ENCODE measurements at regions not wholly inside any gene's neighbourhood (a gene's known extent, or its start where the extent isn't known, plus 50 kb on each side); places are given as distances from the start of the nearest gene placed in this dataset.

- DNase-seq (ENCODE audit: extremely low spot score): no peak
- POLR2A ChIA-PET: interaction anchor here (1.3 kb wide), 1 partner anchor 38 kb away, joined by 4 read pairs; a partner anchor contains a TSS
- TF ChIP-seq CTBP1 (IDR thresholded peaks at IDR 0.05; ENCODE audit: borderline replicate concordance): no peak
- no peak for TF ChIP-seq LEF1 (IDR thresholded peaks at IDR 0.05; ENCODE audit: borderline replicate concordance)
- TF ChIP-seq NFRKB (IDR thresholded peaks at IDR 0.05): no peak
- TF ChIP-seq HDGF (IDR thresholded peaks at IDR 0.05; ENCODE audit: borderline replicate concordance): no peak
- TF ChIP-seq TARDBP (IDR thresholded peaks at IDR 0.05): no peak
- TF ChIP-seq FOXA1 (IDR thresholded peaks at IDR 0.05): no peak
- TF ChIP-seq ARNT (IDR thresholded peaks at IDR 0.05): no peak
- TF ChIP-seq PKNOX1 (IDR thresholded peaks at IDR 0.05): no peak
- no peak for TF ChIP-seq ZNF384 (IDR thresholded peaks at IDR 0.05)
- TF ChIP-seq FOXM1 (IDR thresholded peaks at IDR 0.05; ENCODE audit: borderline replicate concordance): no peak
- no peak for TF ChIP-seq L3MBTL2 (conservative IDR thresholded peaks at IDR 0.05)
- TF ChIP-seq BHLHE40 (IDR thresholded peaks at IDR 0.05; ENCODE audit: borderline replicate concordance): no peak
- no peak for TF ChIP-seq FOXK2 (IDR thresholded peaks at IDR 0.05)
- no peak for TF ChIP-seq SUZ12 (IDR thresholded peaks at IDR 0.05)
- TF ChIP-seq ELF4 (IDR thresholded peaks at IDR 0.05): no peak
- CTCF ChIA-PET: interaction anchor here (2.1 kb wide), 1 partner anchor 38 kb away, joined by 5 read pairs; a partner anchor contains a TSS
Observed at GRCh38 chr18:46211816-46212215, 107.6 kb downstream of the HAUS1 start.

- no peak for DNase-seq (ENCODE audit: extremely low spot score)
- TF ChIP-seq FOXA1 (IDR thresholded peaks at IDR 0.05) (no peak), LEF1 (IDR thresholded peaks at IDR 0.05; ENCODE audit: borderline replicate concordance) (no peak), FOXM1 (IDR thresholded peaks at IDR 0.05; ENCODE audit: borderline replicate concordance) (no peak), ZNF384 (IDR thresholded peaks at IDR 0.05) (no peak), NFRKB (IDR thresholded peaks at IDR 0.05) (no peak), BHLHE40 (IDR thresholded peaks at IDR 0.05; ENCODE audit: borderline replicate concordance) (no peak), FOXK2 (IDR thresholded peaks at IDR 0.05) (no peak), L3MBTL2 (conservative IDR thresholded peaks at IDR 0.05) (no peak), HDGF (IDR thresholded peaks at IDR 0.05; ENCODE audit: borderline replicate concordance) (no peak)
- ChIA-PET POLR2A (interaction anchor here (1.3 kb wide), 1 partner anchor 39 kb away, joined by 4 read pairs; a partner anchor contains a TSS), CTCF (interaction anchor here (0.9 kb wide), 1 partner anchor 64 kb away, joined by 3 read pairs; no protein-coding TSS in a partner anchor)
Observed at GRCh38 chr18:46212398-46212797, 108.2 kb downstream of the HAUS1 start.

GRCh38 chr18:46213295-46213694 is 109.1 kb downstream of the HAUS1 start:
- CTCF ChIA-PET: interaction anchor here (0.9 kb wide), 1 partner anchor 65 kb away, joined by 3 read pairs; no protein-coding TSS in a partner anchor
- POLR2A ChIA-PET: no interaction called here
- TF ChIP-seq CTBP1 (IDR thresholded peaks at IDR 0.05; ENCODE audit: borderline replicate concordance): no peak
- no peak for TF ChIP-seq ARNT (IDR thresholded peaks at IDR 0.05)
- TF ChIP-seq LEF1 (IDR thresholded peaks at IDR 0.05; ENCODE audit: borderline replicate concordance): no peak
- TF ChIP-seq L3MBTL2 (conservative IDR thresholded peaks at IDR 0.05): no peak
- TF ChIP-seq SP1 (IDR thresholded peaks at IDR 0.05): no peak
- TF ChIP-seq FOXK2 (IDR thresholded peaks at IDR 0.05): no peak
- TF ChIP-seq FOXM1 (IDR thresholded peaks at IDR 0.05; ENCODE audit: borderline replicate concordance): no peak
- no peak for TF ChIP-seq SUZ12 (IDR thresholded peaks at IDR 0.05)
- TF ChIP-seq HDGF (IDR thresholded peaks at IDR 0.05; ENCODE audit: borderline replicate concordance): no peak
- no peak for TF ChIP-seq ZNF384 (IDR thresholded peaks at IDR 0.05)
- no peak for TF ChIP-seq PKNOX1 (IDR thresholded peaks at IDR 0.05)
- TF ChIP-seq NFRKB (IDR thresholded peaks at IDR 0.05): no peak
- no peak for TF ChIP-seq FOXA1 (IDR thresholded peaks at IDR 0.05)
- TF ChIP-seq BHLHE40 (IDR thresholded peaks at IDR 0.05; ENCODE audit: borderline replicate concordance): no peak
- TF ChIP-seq TARDBP (IDR thresholded peaks at IDR 0.05): no peak
- TF ChIP-seq ELF4 (IDR thresholded peaks at IDR 0.05): no peak
- peak; percentile 16 for DNase-seq (ENCODE audit: extremely low spot score)

- ChIA-PET POLR2A (no interaction called here), CTCF (no interaction called here)
- no peak for DNase-seq (ENCODE audit: extremely low spot score)
- TF ChIP-seq L3MBTL2 (conservative IDR thresholded peaks at IDR 0.05) (no peak), NFRKB (IDR thresholded peaks at IDR 0.05) (no peak), CTBP1 (IDR thresholded peaks at IDR 0.05; ENCODE audit: borderline replicate concordance) (no peak), BHLHE40 (IDR thresholded peaks at IDR 0.05; ENCODE audit: borderline replicate concordance) (no peak), PKNOX1 (IDR thresholded peaks at IDR 0.05) (no peak), HDGF (IDR thresholded peaks at IDR 0.05; ENCODE audit: borderline replicate concordance) (no peak), FOXA1 (IDR thresholded peaks at IDR 0.05) (no peak)
Observed at GRCh38 chr18:46214435-46214834, 110.2 kb downstream of the HAUS1 start.

- ChIA-PET POLR2A (interaction anchor here (0.8 kb wide), 1 partner anchor 43 kb away, joined by 3 read pairs; a partner anchor contains a TSS), CTCF (no interaction called here)
- DNase-seq (ENCODE audit: extremely low spot score): no peak
- TF ChIP-seq FOXK2 (IDR thresholded peaks at IDR 0.05) (no peak), ARNT (IDR thresholded peaks at IDR 0.05) (no peak), FOXA1 (IDR thresholded peaks at IDR 0.05) (no peak), SP1 (IDR thresholded peaks at IDR 0.05) (no peak), L3MBTL2 (conservative IDR thresholded peaks at IDR 0.05) (no peak), SUZ12 (IDR thresholded peaks at IDR 0.05) (no peak), PKNOX1 (IDR thresholded peaks at IDR 0.05) (no peak), CTBP1 (IDR thresholded peaks at IDR 0.05; ENCODE audit: borderline replicate concordance) (no peak), ELF4 (IDR thresholded peaks at IDR 0.05) (no peak), HDGF (IDR thresholded peaks at IDR 0.05; ENCODE audit: borderline replicate concordance) (no peak), BHLHE40 (IDR thresholded peaks at IDR 0.05; ENCODE audit: borderline replicate concordance) (no peak), NFRKB (IDR thresholded peaks at IDR 0.05) (no peak), LEF1 (IDR thresholded peaks at IDR 0.05; ENCODE audit: borderline replicate concordance) (no peak), FOXM1 (IDR thresholded peaks at IDR 0.05; ENCODE audit: borderline replicate concordance) (no peak), ZNF384 (IDR thresholded peaks at IDR 0.05) (no peak)
Observed at GRCh38 chr18:46215902-46216723, 111.9 kb downstream of the HAUS1 start.
